ENCODE measurements at regions not wholly inside any gene's neighbourhood (a gene's known extent, or its start where the extent isn't known, plus 50 kb on each side); places are given as distances from the start of the nearest gene placed in this dataset.
"Not testable (repeated sequence)": the region's sequence is repeated elsewhere in the genome, so short reads cannot be mapped to it uniquely, and the experiment has no call there.

GRCh38 chr6:21754891-21755290 lies 161.3 kb downstream of the SOX4 start:
- H3K4me1 ChIP-seq (ENCODE audit: control insufficient read depth in 5 of 5, insufficient read depth in 5 of 5, low read length in 5 of 5): peaks cover 2 to 36% (median 5%) of the 10 kb centered on the region in 5 donors
- WGBS, 2 donors: 62 to 75% methylated on average over 5 of the region's 5 CpGs
- DNase-seq (no peak), ATAC-seq (ENCODE audit: insufficient read depth, low FRiP score) (no peak)
- H3K36me3 ChIP-seq (ENCODE audit: control insufficient read depth in 4 of 4, insufficient read depth in 4 of 4, low read length in 4 of 4): no peaks in the 10 kb centered on the region
- H3K4me3 ChIP-seq: no peak overlapping the region
- no peaks in the 10 kb centered on the region for H3K27me3 ChIP-seq (ENCODE audit: control insufficient read depth in 3 of 3, insufficient read depth in 3 of 3, low read length in 2 of 3)
- H3K27ac ChIP-seq (ENCODE audit: low read depth in 1 of 2, low read length in 1 of 2): no peak overlapping the region
- H3K9me3 ChIP-seq (ENCODE audit: control insufficient read depth in 4 of 4, insufficient read depth in 3 of 4, low read length in 3 of 4): no peaks in the 10 kb centered on the region
- no peak overlapping the region for H3K9ac ChIP-seq (ENCODE audit: insufficient read depth in 1 of 2, low read length in 2 of 2)
- no peak for TF ChIP-seq CTCF (IDR thresholded peaks at IDR 0.05; ENCODE audit: control extremely low read depth, extremely low read depth)

GRCh38 chr6:21756487-21756886 lies 162.9 kb downstream of the SOX4 start:
- DNase-seq (no peak), ATAC-seq (ENCODE audit: insufficient read depth, low FRiP score) (no peak)
- no peak overlapping the region for H3K27ac ChIP-seq (ENCODE audit: low read depth in 1 of 2, low read length in 1 of 2)
- WGBS, 2 donors: 84 to 86% methylated on average over 4 of the region's 4 CpGs
- H3K4me1 ChIP-seq (ENCODE audit: control insufficient read depth in 5 of 5, insufficient read depth in 5 of 5, low read length in 5 of 5): peaks cover 2 to 29% (median 5%) of the 10 kb centered on the region in 5 donors
- no peak for TF ChIP-seq CTCF (IDR thresholded peaks at IDR 0.05; ENCODE audit: control extremely low read depth, extremely low read depth)
- H3K9me3 ChIP-seq (ENCODE audit: control insufficient read depth in 4 of 4, insufficient read depth in 3 of 4, low read length in 3 of 4): no peaks in the 10 kb centered on the region
- H3K9ac ChIP-seq (ENCODE audit: insufficient read depth in 1 of 2, low read length in 2 of 2): no peak overlapping the region
- H3K27me3 ChIP-seq (ENCODE audit: control insufficient read depth in 3 of 3, insufficient read depth in 3 of 3, low read length in 2 of 3): no peaks in the 10 kb centered on the region
- H3K36me3 ChIP-seq (ENCODE audit: control insufficient read depth in 4 of 4, insufficient read depth in 4 of 4, low read length in 4 of 4): peaks cover 0 to under 1% (median 0%) of the 10 kb centered on the region in 4 donors
- no peak overlapping the region for H3K4me3 ChIP-seq

- H3K36me3 ChIP-seq (ENCODE audit: control insufficient read depth in 4 of 4, insufficient read depth in 4 of 4, low read length in 4 of 4); H3K4me3 ChIP-seq; H3K9ac ChIP-seq (ENCODE audit: insufficient read depth in 1 of 2, low read length in 2 of 2); DNase-seq; H3K27me3 ChIP-seq (ENCODE audit: control insufficient read depth in 3 of 3, insufficient read depth in 3 of 3, low read length in 2 of 3); H3K9me3 ChIP-seq (ENCODE audit: control insufficient read depth in 4 of 4, insufficient read depth in 3 of 4, low read length in 3 of 4); H3K27ac ChIP-seq (ENCODE audit: low read depth in 1 of 2, low read length in 1 of 2); ATAC-seq (ENCODE audit: insufficient read depth, low FRiP score): not testable (repeated sequence)
- peaks cover 2 to 24% (median 5%) of the 10 kb centered on the region in 5 donors for H3K4me1 ChIP-seq (ENCODE audit: control insufficient read depth in 5 of 5, insufficient read depth in 5 of 5, low read length in 5 of 5)
- WGBS, 2 donors: 87 to 95% methylated on average over 10 of the region's 10 CpGs
These were observed 163.8 kb downstream of the SOX4 start for GRCh38 chr6:21757392-21757791.

- 94 to 95% methylated on average over 5 of the region's 5 CpGs for WGBS, 2 donors
- H3K27ac ChIP-seq (ENCODE audit: low read depth in 1 of 2, low read length in 1 of 2): no peak overlapping the region
- ATAC-seq (ENCODE audit: insufficient read depth, low FRiP score) (no peak), DNase-seq (no peak)
- no peaks in the 10 kb centered on the region for H3K27me3 ChIP-seq (ENCODE audit: control insufficient read depth in 3 of 3, insufficient read depth in 3 of 3, low read length in 2 of 3)
- no peak overlapping the region for H3K9ac ChIP-seq (ENCODE audit: insufficient read depth in 1 of 2, low read length in 2 of 2)
- H3K4me3 ChIP-seq: no peak overlapping the region
- no peaks in the 10 kb centered on the region for H3K9me3 ChIP-seq (ENCODE audit: control insufficient read depth in 4 of 4, insufficient read depth in 3 of 4, low read length in 3 of 4)
- H3K4me1 ChIP-seq (ENCODE audit: control insufficient read depth in 5 of 5, insufficient read depth in 5 of 5, low read length in 5 of 5): peaks cover 0 to 5% (median 2%) of the 10 kb centered on the region in 5 donors
- no peak for TF ChIP-seq CTCF (IDR thresholded peaks at IDR 0.05; ENCODE audit: control extremely low read depth, extremely low read depth)
- peaks cover 0 to 8% (median 2%) of the 10 kb centered on the region in 4 donors for H3K36me3 ChIP-seq (ENCODE audit: control insufficient read depth in 4 of 4, insufficient read depth in 4 of 4, low read length in 4 of 4)
These were observed 166.2 kb downstream of the SOX4 start for GRCh38 chr6:21759721-21760120.

GRCh38 chr6:21761053-21761730 lies 167.6 kb downstream of the SOX4 start:
- not testable (repeated sequence) for H3K4me1 ChIP-seq (ENCODE audit: control insufficient read depth in 5 of 5, insufficient read depth in 5 of 5, low read length in 5 of 5); ATAC-seq (ENCODE audit: insufficient read depth, low FRiP score); H3K36me3 ChIP-seq (ENCODE audit: control insufficient read depth in 4 of 4, insufficient read depth in 4 of 4, low read length in 4 of 4); H3K9ac ChIP-seq (ENCODE audit: insufficient read depth in 1 of 2, low read length in 2 of 2); H3K4me3 ChIP-seq; H3K27me3 ChIP-seq (ENCODE audit: control insufficient read depth in 3 of 3, insufficient read depth in 3 of 3, low read length in 2 of 3); H3K27ac ChIP-seq (ENCODE audit: low read depth in 1 of 2, low read length in 1 of 2); H3K9me3 ChIP-seq (ENCODE audit: control insufficient read depth in 4 of 4, insufficient read depth in 3 of 4, low read length in 3 of 4); DNase-seq
- whole genome bisulfite sequencing, 2 donors: 96 to 97% methylated on average over 39 to 41 of the region's 41 CpGs

Measured in lung (tissue), 11 donors.